ENCODE measurements at regions not wholly inside any gene's neighbourhood (a gene's known extent, or its start where the extent isn't known, plus 50 kb on each side); places are given as distances from the start of the nearest gene placed in this dataset.

DNA sequence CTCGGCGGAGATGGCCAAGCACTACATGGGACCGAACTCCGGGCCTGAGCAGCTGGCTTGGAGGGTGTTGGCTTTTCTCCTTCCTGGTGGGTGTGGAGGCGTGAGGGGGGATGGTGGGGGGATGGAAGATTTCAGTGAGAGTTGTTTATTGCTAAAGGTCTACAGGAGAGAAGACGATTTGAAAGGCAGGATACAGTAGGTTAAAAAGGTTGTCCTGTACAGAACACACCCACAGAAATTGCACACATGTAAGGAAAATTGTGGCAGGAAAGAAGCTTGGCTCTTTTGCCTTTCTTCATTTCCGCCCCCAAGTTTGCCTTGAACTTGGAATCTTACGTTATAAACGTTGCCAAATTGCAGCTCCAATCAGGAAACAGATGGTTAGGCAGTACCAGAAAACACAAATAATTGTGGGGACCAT is 74.1 kb upstream of the STOX2 start:
- no peak overlapping the region for H3K4ac ChIP-seq (ENCODE audit: low read depth, low read length)
- no TSS peak for BruUV-seq (replicated peaks)
- no peak overlapping the region for H3K9ac ChIP-seq (ENCODE audit: low read depth, low read length)
- DNase-seq (no peak), ATAC-seq (ENCODE audit: low read depth) (no peak)
- 20% methylated on average over 1 of the region's 9 CpGs; no CpG with 5 or more reads in 1 of the 2 experiments for WGBS, 2 experiments (ENCODE audit: extremely low coverage in 2 of 2, insufficient read length in 1 of 2)
- CTCF ChIA-PET: interaction anchor here (0.6 kb wide), 1 partner anchor 156 kb away, joined by 3 read pairs; no protein-coding TSS in a partner anchor
- no peaks in the 10 kb centered on the region for H3K4me1 ChIP-seq (ENCODE audit: control insufficient read depth, insufficient read depth, low read length)
- POLR2A ChIA-PET (ENCODE audit: unreplicated experiment): no interaction called here
- H3K56ac ChIP-seq (ENCODE audit: extremely low read depth, insufficient read depth, low read length): no peak overlapping the region
- H4K20me1 ChIP-seq (ENCODE audit: insufficient read depth, low read length): no peaks in the 10 kb centered on the region
- H4K5ac ChIP-seq (ENCODE audit: low read depth, low read length): no peak overlapping the region
- no peak overlapping the region for H3K23ac ChIP-seq (ENCODE audit: low read depth, low read length)
- dilution Hi-C loops (cut with HindIII; ENCODE audit: low sequenced_read_pairs, unreplicated experiment) (no loop called here), intact Hi-C loops (cut with micrococcal nuclease) (no loop called here), in situ Hi-C loops (cut with MboI; ENCODE audit: low sequenced_read_pairs) (no loop called here)
- no peak overlapping the region for H4K8ac ChIP-seq (ENCODE audit: low read depth in 2 of 2, low read length in 2 of 2)
- no peak for TF ChIP-seq CHD1 (IDR thresholded peaks at IDR 0.05; ENCODE audit: low read depth, low read length)
- TF ChIP-seq, protein P1, sequence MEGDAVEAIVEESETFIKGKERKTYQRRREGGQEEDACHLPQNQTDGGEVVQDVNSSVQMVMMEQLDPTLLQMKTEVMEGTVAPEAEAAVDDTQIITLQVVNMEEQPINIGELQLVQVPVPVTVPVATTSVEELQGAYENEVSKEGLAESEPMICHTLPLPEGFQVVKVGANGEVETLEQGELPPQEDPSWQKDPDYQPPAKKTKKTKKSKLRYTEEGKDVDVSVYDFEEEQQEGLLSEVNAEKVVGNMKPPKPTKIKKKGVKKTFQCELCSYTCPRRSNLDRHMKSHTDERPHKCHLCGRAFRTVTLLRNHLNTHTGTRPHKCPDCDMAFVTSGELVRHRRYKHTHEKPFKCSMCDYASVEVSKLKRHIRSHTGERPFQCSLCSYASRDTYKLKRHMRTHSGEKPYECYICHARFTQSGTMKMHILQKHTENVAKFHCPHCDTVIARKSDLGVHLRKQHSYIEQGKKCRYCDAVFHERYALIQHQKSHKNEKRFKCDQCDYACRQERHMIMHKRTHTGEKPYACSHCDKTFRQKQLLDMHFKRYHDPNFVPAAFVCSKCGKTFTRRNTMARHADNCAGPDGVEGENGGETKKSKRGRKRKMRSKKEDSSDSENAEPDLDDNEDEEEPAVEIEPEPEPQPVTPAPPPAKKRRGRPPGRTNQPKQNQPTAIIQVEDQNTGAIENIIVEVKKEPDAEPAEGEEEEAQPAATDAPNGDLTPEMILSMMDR (conservative IDR thresholded peaks at IDR 0.05; ENCODE audit: low read depth, low read length): no peak
- no peak for TF ChIP-seq CEBPB (IDR thresholded peaks at IDR 0.05; ENCODE audit: low read depth, low read length)
- TF ChIP-seq, protein P2, sequence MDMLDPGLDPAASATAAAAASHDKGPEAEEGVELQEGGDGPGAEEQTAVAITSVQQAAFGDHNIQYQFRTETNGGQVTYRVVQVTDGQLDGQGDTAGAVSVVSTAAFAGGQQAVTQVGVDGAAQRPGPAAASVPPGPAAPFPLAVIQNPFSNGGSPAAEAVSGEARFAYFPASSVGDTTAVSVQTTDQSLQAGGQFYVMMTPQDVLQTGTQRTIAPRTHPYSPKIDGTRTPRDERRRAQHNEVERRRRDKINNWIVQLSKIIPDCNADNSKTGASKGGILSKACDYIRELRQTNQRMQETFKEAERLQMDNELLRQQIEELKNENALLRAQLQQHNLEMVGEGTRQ (IDR thresholded peaks at IDR 0.05; ENCODE audit: low read depth, low read length): no peak
- no peak for TF ChIP-seq BHLHE40 (IDR thresholded peaks at IDR 0.05; ENCODE audit: low read depth, low read length)
- H3K36me3 ChIP-seq (ENCODE audit: control insufficient read depth, insufficient read depth, low read length): no peaks in the 10 kb centered on the region
- no peak overlapping the region for H2BK20ac ChIP-seq (ENCODE audit: low read depth, low read length)
- no peak overlapping the region for H3K27ac ChIP-seq (ENCODE audit: insufficient read depth, low read length)
- no peak overlapping the region for H3K4me3 ChIP-seq (ENCODE audit: insufficient read depth, low read depth, low read length)
- H2AFZ ChIP-seq (replicated peaks; ENCODE audit: low read length, poor library complexity): no peak overlapping the region
- no peaks in the 10 kb centered on the region for H3K79me1 ChIP-seq (ENCODE audit: low read depth in 1 of 2, low read length in 2 of 2)
- H2BK120ac ChIP-seq (ENCODE audit: low read depth, low read length): no peak overlapping the region
- no peak overlapping the region for H2AK9ac ChIP-seq (replicated peaks; ENCODE audit: low read depth, low read length, poor library complexity)
- H3K4me2 ChIP-seq (ENCODE audit: low read depth, low read length): no peak overlapping the region
- no peaks in the 10 kb centered on the region; the same call in 1 of the 2 replicates for H3K27me3 ChIP-seq (ENCODE audit: control insufficient read depth, insufficient read depth, low read length)
- H3K14ac ChIP-seq (replicated peaks; ENCODE audit: low read depth, low read length): no peak overlapping the region
- H2BK5ac ChIP-seq (ENCODE audit: low read depth, low read length, poor library complexity, severe bottlenecking): no peak overlapping the region
- no peak overlapping the region for H3K18ac ChIP-seq (ENCODE audit: low read depth, low read length)
- H2AK5ac ChIP-seq (ENCODE audit: low read depth, low read length): no peak overlapping the region
- H4K91ac ChIP-seq (ENCODE audit: insufficient read depth, low read depth, low read length): no peak overlapping the region
- H3K9me3 ChIP-seq (ENCODE audit: control insufficient read depth, insufficient read depth, low read length): no peaks in the 10 kb centered on the region
- no peak overlapping the region for H2BK15ac ChIP-seq (ENCODE audit: low read depth, low read length)
- H3K9me1 ChIP-seq (ENCODE audit: insufficient read depth, low read length): no peaks in the 10 kb centered on the region
